VCaP (cell line): ENCODE measurements at regions not wholly inside any gene's neighbourhood (a gene's known extent, or its start where the extent isn't known, plus 50 kb on each side); places are given as distances from the start of the nearest gene placed in this dataset.

Experiments used
- H3K27ac ChIP-seq: fragments of 450-650 bp; 2 replicates; pipeline ENCODE4 v1.5.1; 2017
- CTCF ChIP-seq: fragments of 450-650 bp; conservative IDR thresholded peaks from 2 replicates; pipeline ENCODE4 v1.5.1; 2017; ENCODE audit warnings: mild to moderate bottlenecking, moderate library complexity

GRCh38 chr16:55232822-55233221, 91.2 kb upstream of the IRX6 start:
- no peak for TF ChIP-seq CTCF
- H3K27ac ChIP-seq: no peak overlapping the region

- no peak for TF ChIP-seq CTCF
Observed at GRCh38 chr16:55233464-55233863, 90.5 kb upstream of the IRX6 start.

GRCh38 chr16:55236655-55237054, 87.3 kb upstream of the IRX6 start:
- TF ChIP-seq CTCF: no peak
- no peak overlapping the region for H3K27ac ChIP-seq

More at GRCh38 chr16:55233464-55233863, 90.5 kb upstream of the IRX6 start:
- H3K27ac ChIP-seq: no peak overlapping the region

GRCh38 chr16:55239723-55240122, 84.3 kb upstream of the IRX6 start:
- TF ChIP-seq CTCF: no peak
- H3K27ac ChIP-seq: no peak overlapping the region

- TF ChIP-seq CTCF: no peak
- H3K27ac ChIP-seq: no peak overlapping the region
Observed at GRCh38 chr16:55240888-55241287, 83.1 kb upstream of the IRX6 start.

GRCh38 chr16:55242667-55243066, 81.3 kb upstream of the IRX6 start:
- no peak for TF ChIP-seq CTCF
- no peak overlapping the region for H3K27ac ChIP-seq

- no peak for TF ChIP-seq CTCF
- peak overlapping the region; percentile 30; the same call in 1 of the 2 replicates for H3K27ac ChIP-seq
Observed at GRCh38 chr16:55248058-55248457, 75.9 kb upstream of the IRX6 start.

GRCh38 chr16:55248494-55248893, 75.5 kb upstream of the IRX6 start:
- no peak for TF ChIP-seq CTCF

More at GRCh38 chr16:55248494-55248893, 75.5 kb upstream of the IRX6 start:
- H3K27ac ChIP-seq: peak overlapping the region; percentile 30; the same call in 1 of the 2 replicates
